ENCODE measurements at regions not wholly inside any gene's neighbourhood (a gene's known extent, or its start where the extent isn't known, plus 50 kb on each side); places are given as distances from the start of the nearest gene placed in this dataset.
"Not testable (repeated sequence)": the region's sequence is repeated elsewhere in the genome, so short reads cannot be mapped to it uniquely, and the experiment has no call there.

DNA sequence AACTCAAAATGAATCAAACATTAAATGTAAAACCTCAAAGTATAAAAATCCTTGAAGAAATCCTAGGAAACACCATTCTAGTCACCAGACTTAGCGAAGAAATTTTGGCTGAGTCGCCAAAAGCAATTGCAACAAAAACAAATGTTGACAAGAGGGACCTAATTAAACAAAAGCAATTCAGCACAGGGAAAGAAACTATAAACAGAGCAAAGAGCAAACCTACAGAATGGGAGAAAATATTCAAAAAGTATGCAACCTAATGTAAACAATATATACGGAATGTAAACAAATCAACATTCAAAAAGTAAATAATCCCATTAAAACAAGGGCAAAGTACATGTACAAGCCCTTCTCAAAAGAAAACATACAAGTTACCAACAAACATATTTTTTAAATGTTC lies 974.7 kb downstream of the TRAM1L1 start:
- TF ChIP-seq, protein P1, sequence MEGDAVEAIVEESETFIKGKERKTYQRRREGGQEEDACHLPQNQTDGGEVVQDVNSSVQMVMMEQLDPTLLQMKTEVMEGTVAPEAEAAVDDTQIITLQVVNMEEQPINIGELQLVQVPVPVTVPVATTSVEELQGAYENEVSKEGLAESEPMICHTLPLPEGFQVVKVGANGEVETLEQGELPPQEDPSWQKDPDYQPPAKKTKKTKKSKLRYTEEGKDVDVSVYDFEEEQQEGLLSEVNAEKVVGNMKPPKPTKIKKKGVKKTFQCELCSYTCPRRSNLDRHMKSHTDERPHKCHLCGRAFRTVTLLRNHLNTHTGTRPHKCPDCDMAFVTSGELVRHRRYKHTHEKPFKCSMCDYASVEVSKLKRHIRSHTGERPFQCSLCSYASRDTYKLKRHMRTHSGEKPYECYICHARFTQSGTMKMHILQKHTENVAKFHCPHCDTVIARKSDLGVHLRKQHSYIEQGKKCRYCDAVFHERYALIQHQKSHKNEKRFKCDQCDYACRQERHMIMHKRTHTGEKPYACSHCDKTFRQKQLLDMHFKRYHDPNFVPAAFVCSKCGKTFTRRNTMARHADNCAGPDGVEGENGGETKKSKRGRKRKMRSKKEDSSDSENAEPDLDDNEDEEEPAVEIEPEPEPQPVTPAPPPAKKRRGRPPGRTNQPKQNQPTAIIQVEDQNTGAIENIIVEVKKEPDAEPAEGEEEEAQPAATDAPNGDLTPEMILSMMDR (IDR thresholded peaks at IDR 0.05; ENCODE audit: low read depth, low read length, missing control alignments): no peak
- in situ Hi-C loops (cut with HindIII; ENCODE audit: low pct_ligation_motif_present, low sequenced_read_pairs): no loop called here
- Histone ChIP-seq H3K4me3 (ENCODE audit: low read depth, low read length) (no peak overlapping the region), H3K36me3 (replicated peaks) (no peaks in the 10 kb centered on the region), H3K27me3 (replicated peaks) (no peaks in the 10 kb centered on the region), H3K27ac (no peak overlapping the region)
- DNase-seq: no peak

DNA sequence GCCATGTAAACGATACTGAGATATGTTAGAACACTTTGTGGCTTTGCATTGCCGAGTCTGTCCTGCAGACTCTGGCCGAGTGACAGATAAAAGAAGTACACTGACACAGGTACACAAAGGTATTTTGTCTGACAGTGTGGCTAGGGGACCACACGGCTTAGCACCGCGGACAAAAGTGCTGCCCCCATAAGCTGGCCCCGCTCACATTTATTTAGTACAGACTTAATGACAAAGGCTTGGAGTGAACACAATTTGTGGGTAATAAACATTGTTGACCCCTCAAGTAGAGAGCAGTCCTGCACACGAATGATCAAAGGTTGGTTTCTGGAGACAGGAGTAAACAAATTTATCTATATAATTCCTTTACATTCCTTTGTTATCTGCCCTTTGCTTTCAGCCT lies 976.8 kb downstream of the TRAM1L1 start:
- TF ChIP-seq, protein P1 (IDR thresholded peaks at IDR 0.05; ENCODE audit: low read depth, low read length, missing control alignments): no peak
- in situ Hi-C loops (cut with HindIII; ENCODE audit: low pct_ligation_motif_present, low sequenced_read_pairs): no loop called here
- Histone ChIP-seq H3K27ac (no peak overlapping the region), H3K27me3 (replicated peaks) (no peaks in the 10 kb centered on the region), H3K4me3 (ENCODE audit: low read depth, low read length) (no peak overlapping the region), H3K36me3 (replicated peaks) (no peaks in the 10 kb centered on the region)
- no peak for DNase-seq

DNA sequence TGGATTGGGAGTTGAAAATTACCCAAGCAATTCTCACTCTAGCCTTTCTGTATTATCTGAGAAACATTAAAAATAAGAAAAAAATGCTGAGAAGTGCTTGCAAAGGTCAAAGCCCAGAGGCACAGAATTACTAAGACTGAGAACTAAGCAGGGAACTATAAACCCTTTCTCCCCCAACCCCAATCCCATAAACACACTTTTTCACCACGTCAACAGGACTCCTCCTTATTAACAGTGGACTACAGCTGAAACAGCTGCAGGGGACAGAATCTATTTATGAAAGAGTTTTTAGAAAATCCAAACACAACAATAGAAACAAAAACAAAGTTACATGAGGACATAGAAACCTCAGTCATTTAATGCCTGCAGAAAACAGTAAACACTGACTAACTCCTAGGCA lies 984.1 kb downstream of the TRAM1L1 start:
- no peak overlapping the region for H3K4me3 ChIP-seq (ENCODE audit: low read depth, low read length)
- no peaks in the 10 kb centered on the region for H3K27me3 ChIP-seq (replicated peaks)
- TF ChIP-seq, protein P1 (IDR thresholded peaks at IDR 0.05; ENCODE audit: low read depth, low read length, missing control alignments): no peak
- no peaks in the 10 kb centered on the region for H3K36me3 ChIP-seq (replicated peaks)
- DNase-seq: no peak
- no peak overlapping the region for H3K27ac ChIP-seq
- in situ Hi-C loops (cut with HindIII; ENCODE audit: low pct_ligation_motif_present, low sequenced_read_pairs): no loop called here

GRCh38 chr4:116099596-116099995 lies 985.8 kb downstream of the TRAM1L1 start:
- Histone ChIP-seq H3K36me3 (replicated peaks) (no peaks in the 10 kb centered on the region), H3K4me3 (ENCODE audit: low read depth, low read length) (no peak overlapping the region), H3K27ac (no peak overlapping the region), H3K27me3 (replicated peaks) (no peaks in the 10 kb centered on the region)
- TF ChIP-seq, protein P1 (IDR thresholded peaks at IDR 0.05; ENCODE audit: low read depth, low read length, missing control alignments): no peak
- in situ Hi-C loops (cut with HindIII; ENCODE audit: low pct_ligation_motif_present, low sequenced_read_pairs): no loop called here
- DNase-seq: no peak

- in situ Hi-C loops (cut with HindIII; ENCODE audit: low pct_ligation_motif_present, low sequenced_read_pairs); DNase-seq: not testable (repeated sequence)
These were observed 983.9 kb upstream of the NDST4 start for GRCh38 chr4:116097353-116097752.

DNA sequence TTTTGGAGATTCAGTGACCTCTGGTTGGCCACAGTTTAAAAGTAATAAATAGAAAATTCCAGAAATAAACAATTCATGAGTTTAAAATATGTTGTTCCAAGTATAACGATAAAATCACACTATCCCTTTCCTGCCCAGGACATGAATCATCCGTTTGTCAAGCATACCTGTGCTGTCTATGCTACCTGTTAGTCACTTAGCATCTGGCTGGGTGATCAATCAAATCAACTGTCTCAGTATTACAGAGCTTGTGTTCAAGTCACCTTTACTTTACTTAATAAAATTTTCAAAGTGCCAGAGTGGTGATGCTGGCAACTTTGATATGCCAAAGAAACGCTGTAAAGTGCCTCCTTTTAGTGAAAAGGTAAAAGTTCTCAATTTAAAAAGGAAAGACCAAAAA lies 979.5 kb upstream of the NDST4 start:
- in situ Hi-C loops (cut with HindIII; ENCODE audit: low pct_ligation_motif_present, low sequenced_read_pairs): no loop called here
- H3K27ac ChIP-seq: no peak overlapping the region
- TF ChIP-seq, protein P1 (IDR thresholded peaks at IDR 0.05; ENCODE audit: low read depth, low read length, missing control alignments): no peak
- no peak overlapping the region for H3K4me3 ChIP-seq (ENCODE audit: low read depth, low read length)
- DNase-seq: no peak
- H3K36me3 ChIP-seq (replicated peaks): no peaks in the 10 kb centered on the region
- no peaks in the 10 kb centered on the region for H3K27me3 ChIP-seq (replicated peaks)

More at GRCh38 chr4:116097353-116097752, 983.9 kb upstream of the NDST4 start:
- not testable (repeated sequence) for H3K4me3 ChIP-seq (ENCODE audit: low read depth, low read length); H3K36me3 ChIP-seq (replicated peaks); H3K27me3 ChIP-seq (replicated peaks); H3K27ac ChIP-seq

Measured in brain microvascular endothelial cell (primary cell).